ENCODE measurements at regions not wholly inside any gene's neighbourhood (a gene's known extent, or its start where the extent isn't known, plus 50 kb on each side); places are given as distances from the start of the nearest gene placed in this dataset.

DNA sequence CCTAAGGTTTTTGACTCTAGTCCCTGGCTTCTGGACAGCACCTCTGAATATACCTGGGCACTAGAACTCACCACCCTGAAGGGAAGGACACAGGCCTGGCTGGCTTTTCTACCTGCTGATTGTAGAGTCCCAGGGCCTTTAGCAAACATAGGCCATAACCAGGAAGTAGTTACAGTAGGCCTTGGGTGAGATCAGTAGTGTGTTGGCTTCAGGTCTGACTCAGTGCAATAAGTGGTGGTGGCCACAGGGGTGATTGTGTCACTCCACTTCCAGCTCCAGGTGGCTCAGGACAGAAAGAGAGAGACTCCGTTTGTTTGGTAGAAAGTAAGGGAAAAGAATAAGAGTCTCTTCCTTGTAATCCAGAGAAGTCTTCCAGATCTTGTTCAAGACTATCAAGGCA is 101.7 kb upstream of the LGALSL start:
- TF ChIP-seq, protein P1, sequence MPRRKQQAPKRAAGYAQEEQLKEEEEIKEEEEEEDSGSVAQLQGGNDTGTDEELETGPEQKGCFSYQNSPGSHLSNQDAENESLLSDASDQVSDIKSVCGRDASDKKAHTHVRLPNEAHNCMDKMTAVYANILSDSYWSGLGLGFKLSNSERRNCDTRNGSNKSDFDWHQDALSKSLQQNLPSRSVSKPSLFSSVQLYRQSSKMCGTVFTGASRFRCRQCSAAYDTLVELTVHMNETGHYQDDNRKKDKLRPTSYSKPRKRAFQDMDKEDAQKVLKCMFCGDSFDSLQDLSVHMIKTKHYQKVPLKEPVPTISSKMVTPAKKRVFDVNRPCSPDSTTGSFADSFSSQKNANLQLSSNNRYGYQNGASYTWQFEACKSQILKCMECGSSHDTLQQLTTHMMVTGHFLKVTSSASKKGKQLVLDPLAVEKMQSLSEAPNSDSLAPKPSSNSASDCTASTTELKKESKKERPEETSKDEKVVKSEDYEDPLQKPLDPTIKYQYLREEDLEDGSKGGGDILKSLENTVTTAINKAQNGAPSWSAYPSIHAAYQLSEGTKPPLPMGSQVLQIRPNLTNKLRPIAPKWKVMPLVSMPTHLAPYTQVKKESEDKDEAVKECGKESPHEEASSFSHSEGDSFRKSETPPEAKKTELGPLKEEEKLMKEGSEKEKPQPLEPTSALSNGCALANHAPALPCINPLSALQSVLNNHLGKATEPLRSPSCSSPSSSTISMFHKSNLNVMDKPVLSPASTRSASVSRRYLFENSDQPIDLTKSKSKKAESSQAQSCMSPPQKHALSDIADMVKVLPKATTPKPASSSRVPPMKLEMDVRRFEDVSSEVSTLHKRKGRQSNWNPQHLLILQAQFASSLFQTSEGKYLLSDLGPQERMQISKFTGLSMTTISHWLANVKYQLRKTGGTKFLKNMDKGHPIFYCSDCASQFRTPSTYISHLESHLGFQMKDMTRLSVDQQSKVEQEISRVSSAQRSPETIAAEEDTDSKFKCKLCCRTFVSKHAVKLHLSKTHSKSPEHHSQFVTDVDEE (CRISPR knock-in tag; IDR thresholded peaks at IDR 0.05) = no peak
- TF ChIP-seq ARNTL (CRISPR knock-in tag; IDR thresholded peaks at IDR 0.05; ENCODE audit: borderline replicate concordance, low read depth) = no peak
- TF ChIP-seq, protein P2, sequence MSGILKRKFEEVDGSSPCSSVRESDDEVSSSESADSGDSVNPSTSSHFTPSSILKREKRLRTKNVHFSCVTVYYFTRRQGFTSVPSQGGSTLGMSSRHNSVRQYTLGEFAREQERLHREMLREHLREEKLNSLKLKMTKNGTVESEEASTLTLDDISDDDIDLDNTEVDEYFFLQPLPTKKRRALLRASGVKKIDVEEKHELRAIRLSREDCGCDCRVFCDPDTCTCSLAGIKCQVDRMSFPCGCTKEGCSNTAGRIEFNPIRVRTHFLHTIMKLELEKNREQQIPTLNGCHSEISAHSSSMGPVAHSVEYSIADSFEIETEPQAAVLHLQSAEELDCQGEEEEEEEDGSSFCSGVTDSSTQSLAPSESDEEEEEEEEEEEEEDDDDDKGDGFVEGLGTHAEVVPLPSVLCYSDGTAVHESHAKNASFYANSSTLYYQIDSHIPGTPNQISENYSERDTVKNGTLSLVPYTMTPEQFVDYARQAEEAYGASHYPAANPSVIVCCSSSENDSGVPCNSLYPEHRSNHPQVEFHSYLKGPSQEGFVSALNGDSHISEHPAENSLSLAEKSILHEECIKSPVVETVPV (CRISPR knock-in tag; IDR thresholded peaks at IDR 0.05) = no peak

All from SK-N-SH treated with all-trans-retinoic acid at 6 μM for 48 hours (cell line).